Lung (tissue), 11 donors: ENCODE measurements at regions not wholly inside any gene's neighbourhood (a gene's known extent, or its start where the extent isn't known, plus 50 kb on each side); places are given as distances from the start of the nearest gene placed in this dataset.

Experiments
- ATAC-seq: fragments of 200-7000 bp; cut with Tn5 transposase; one replicate; pipeline ENCODE4 v1.9.1; 2020; ENCODE audit warnings: moderate number of reproducible peaks; ENCODE audit not compliant: insufficient read depth, low FRiP score
- DNase-seq, 3 donors: peaks; one replicate each; pipeline ENCODE4 v3.0.0-alpha.2; 2013 to 2017
- H3K27ac ChIP-seq, 2 donors: one replicate each; pipeline ENCODE4 v1.5.1; 2013; ENCODE audit warnings: mild to moderate bottlenecking in 2 of 2, moderate library complexity in 2 of 2, control low read depth in 1 of 2, inconsistent platforms in 1 of 2, low read depth in 1 of 2, low read length in 1 of 2
- H3K27me3 ChIP-seq, 3 donors: one replicate each; pipeline ENCODE4 v1.5.1; 2013; ENCODE audit warnings: low read length in 2 of 3; ENCODE audit not compliant: control insufficient read depth in 3 of 3, insufficient read depth in 3 of 3
- H3K36me3 ChIP-seq, 4 donors: one replicate each; pipeline ENCODE4 v1.5.1; 2013; ENCODE audit warnings: low read length in 4 of 4, mild to moderate bottlenecking in 1 of 4, moderate library complexity in 1 of 4; ENCODE audit not compliant: control insufficient read depth in 4 of 4, insufficient read depth in 4 of 4
- H3K4me1 ChIP-seq, 5 donors: one replicate each; pipeline ENCODE4 v1.5.1; 2013; ENCODE audit warnings: low read length in 5 of 5, mild to moderate bottlenecking in 2 of 5, moderate library complexity in 1 of 5; ENCODE audit not compliant: control insufficient read depth in 5 of 5, insufficient read depth in 5 of 5
- H3K4me3 ChIP-seq: one replicate; pipeline ENCODE4 v1.5.1; 2013; ENCODE audit warnings: mild to moderate bottlenecking, control low read depth, moderate library complexity
- H3K9ac ChIP-seq, 2 donors: one replicate each; pipeline ENCODE4 v1.5.1; 2013; ENCODE audit warnings: low read length in 2 of 2, control low read depth in 1 of 2; ENCODE audit not compliant: insufficient read depth in 1 of 2
- H3K9me3 ChIP-seq, 4 donors: one replicate each; pipeline ENCODE4 v1.5.1; 2013; ENCODE audit warnings: low read length in 3 of 4, mild to moderate bottlenecking in 1 of 4, moderate library complexity in 1 of 4; ENCODE audit not compliant: control insufficient read depth in 4 of 4, insufficient read depth in 3 of 4
- WGBS, 2 donors: extraction: QIAGEN DNeasy Blood & Tissue Kit; methylation state at CpG; one replicate each; pipeline ENCODE4 v1.1.7; 2013; 5-methylcytosine and 5-hydroxymethylcytosine counted together
- TF ChIP-seq, protein P1 (sequence below): IDR thresholded peaks from 2 replicates; pipeline ENCODE4 v1.5.1; 2012; ENCODE audit warnings: mild to moderate bottlenecking; ENCODE audit errors: control extremely low read depth, extremely low read depth
- donor health status: control.
- donor health status: control.
- donor health status: Bipolar disorder and iron deficiency.
- donor health status: healthy.
- donor health status: DM: yes; HTN: yes; CAD: no.

DNA sequence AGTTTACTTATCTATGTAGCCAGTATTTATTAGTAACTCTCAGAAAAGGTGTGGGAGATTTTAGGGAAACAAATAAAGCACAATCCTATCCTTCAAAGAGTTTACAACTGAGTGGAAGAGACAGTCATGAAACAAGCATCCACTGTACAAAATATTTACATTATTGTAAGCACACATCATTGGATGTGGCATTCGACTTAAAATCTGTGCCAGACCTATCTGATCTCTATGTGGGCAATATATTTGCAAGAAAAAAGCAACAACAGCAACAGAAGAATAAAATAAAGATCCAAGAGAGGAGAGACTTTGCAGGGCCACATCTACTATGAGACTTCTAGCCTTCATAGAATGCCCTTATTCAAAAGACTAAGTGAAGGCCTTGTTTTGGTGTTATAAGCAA lies 882.1 kb upstream of the PIK3C3 start:
- Histone ChIP-seq H3K9ac (no peak overlapping the region), H3K36me3 (no peaks in the 10 kb centered on the region), H3K27me3 (no peaks in the 10 kb centered on the region), H3K27ac (no peak overlapping the region), H3K9me3 (no peaks in the 10 kb centered on the region), H3K4me3 (no peak overlapping the region), H3K4me1 (no peaks in the 10 kb centered on the region)
- WGBS, 2 donors: 29 to 55% methylated on average over 1 of the region's 1 CpG
- ATAC-seq (no peak), DNase-seq (no peak)
- TF ChIP-seq, protein P1, sequence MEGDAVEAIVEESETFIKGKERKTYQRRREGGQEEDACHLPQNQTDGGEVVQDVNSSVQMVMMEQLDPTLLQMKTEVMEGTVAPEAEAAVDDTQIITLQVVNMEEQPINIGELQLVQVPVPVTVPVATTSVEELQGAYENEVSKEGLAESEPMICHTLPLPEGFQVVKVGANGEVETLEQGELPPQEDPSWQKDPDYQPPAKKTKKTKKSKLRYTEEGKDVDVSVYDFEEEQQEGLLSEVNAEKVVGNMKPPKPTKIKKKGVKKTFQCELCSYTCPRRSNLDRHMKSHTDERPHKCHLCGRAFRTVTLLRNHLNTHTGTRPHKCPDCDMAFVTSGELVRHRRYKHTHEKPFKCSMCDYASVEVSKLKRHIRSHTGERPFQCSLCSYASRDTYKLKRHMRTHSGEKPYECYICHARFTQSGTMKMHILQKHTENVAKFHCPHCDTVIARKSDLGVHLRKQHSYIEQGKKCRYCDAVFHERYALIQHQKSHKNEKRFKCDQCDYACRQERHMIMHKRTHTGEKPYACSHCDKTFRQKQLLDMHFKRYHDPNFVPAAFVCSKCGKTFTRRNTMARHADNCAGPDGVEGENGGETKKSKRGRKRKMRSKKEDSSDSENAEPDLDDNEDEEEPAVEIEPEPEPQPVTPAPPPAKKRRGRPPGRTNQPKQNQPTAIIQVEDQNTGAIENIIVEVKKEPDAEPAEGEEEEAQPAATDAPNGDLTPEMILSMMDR: no peak

DNA sequence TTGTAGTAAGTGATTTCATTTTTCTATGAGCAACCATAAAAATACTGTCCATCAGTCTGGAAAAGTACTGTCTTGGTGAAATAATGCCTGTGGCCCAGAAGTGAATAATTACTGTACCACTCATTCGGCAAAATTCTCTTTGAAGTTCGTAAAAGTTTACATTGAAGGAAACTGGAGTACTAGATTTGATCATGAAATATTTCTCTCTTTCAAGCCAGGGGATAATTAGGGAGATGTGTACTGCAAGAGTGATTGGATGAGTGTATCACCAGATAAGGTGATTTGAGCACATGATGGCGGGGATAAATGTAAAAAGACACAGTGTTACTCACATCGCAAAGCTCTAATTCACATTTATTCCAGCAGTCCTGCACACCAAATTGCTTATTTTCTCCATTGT lies 883.2 kb upstream of the PIK3C3 start:
- H3K4me3 ChIP-seq: no peak overlapping the region
- no peaks in the 10 kb centered on the region for H3K9me3 ChIP-seq
- WGBS, 2 donors: 82 to 88% methylated on average over 4 of the region's 4 CpGs

DNA sequence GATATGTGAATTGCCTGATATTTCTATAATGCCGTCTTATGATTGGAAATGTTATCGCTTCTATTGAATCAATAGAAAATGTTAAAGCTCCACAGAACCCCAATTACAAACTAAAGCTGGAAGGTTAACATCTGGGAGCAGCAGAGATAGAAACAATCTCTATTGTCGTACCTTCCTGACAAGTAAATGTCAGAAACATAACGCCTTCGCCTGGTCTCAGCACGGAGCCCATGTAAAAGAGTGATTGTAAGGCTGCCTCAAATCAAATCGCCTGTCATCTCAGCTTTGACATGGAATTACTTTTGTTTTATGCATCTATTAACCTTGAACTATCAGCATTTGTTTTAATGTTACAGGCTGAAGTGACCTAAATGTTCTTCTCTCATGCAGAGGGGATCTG lies 885.9 kb upstream of the PIK3C3 start:
- Histone ChIP-seq H3K4me3 (no peak overlapping the region), H3K9ac (no peak overlapping the region), H3K9me3 (no peaks in the 10 kb centered on the region), H3K4me1 (no peaks in the 10 kb centered on the region), H3K36me3 (no peaks in the 10 kb centered on the region), H3K27ac (no peak overlapping the region), H3K27me3 (no peaks in the 10 kb centered on the region)
- TF ChIP-seq, protein P1: no peak
- ATAC-seq (no peak), DNase-seq (no peak)
- WGBS, 2 donors: 88 to 90% methylated on average over 7 of the region's 7 CpGs

More for the DNA sequence above, 883.2 kb upstream of the PIK3C3 start:
- no peaks in the 10 kb centered on the region for H3K27me3 ChIP-seq
- no peaks in the 10 kb centered on the region for H3K4me1 ChIP-seq
- H3K27ac ChIP-seq: no peak overlapping the region
- no peak overlapping the region for H3K9ac ChIP-seq
- no peaks in the 10 kb centered on the region for H3K36me3 ChIP-seq
- ATAC-seq (no peak), DNase-seq (no peak)
- TF ChIP-seq, protein P1: no peak

DNA sequence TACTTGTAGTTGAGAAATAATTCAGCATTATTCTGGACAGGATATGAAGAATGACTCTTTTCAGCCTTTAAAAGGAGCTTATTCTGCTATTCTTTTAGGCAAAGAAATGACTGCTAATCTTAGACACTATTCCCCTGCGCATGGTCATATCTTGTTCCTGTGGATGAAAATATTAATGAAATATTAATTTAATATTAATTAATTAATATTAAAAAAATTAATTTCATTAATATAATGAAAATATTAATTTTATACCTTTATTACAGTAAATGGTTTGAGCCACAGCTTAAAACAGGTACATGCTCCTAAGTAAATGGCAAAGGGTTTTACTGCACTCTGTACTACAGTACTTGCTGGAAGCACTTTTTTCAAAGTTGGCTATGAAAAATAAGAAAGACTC lies 890.1 kb upstream of the PIK3C3 start:
- H3K9ac ChIP-seq: no peak overlapping the region
- ATAC-seq: no peak
- TF ChIP-seq, protein P1: no peak
- no peak overlapping the region for H3K27ac ChIP-seq
- DNase-seq: no peak
- H3K36me3 ChIP-seq: no peaks in the 10 kb centered on the region
- 0 to 57% methylated on average over 1 of the region's 1 CpG for WGBS, 2 donors
- no peaks in the 10 kb centered on the region for H3K4me1 ChIP-seq
- H3K9me3 ChIP-seq: no peaks in the 10 kb centered on the region
- no peaks in the 10 kb centered on the region for H3K27me3 ChIP-seq
- H3K4me3 ChIP-seq: no peak overlapping the region
